ENCODE measurements at regions not wholly inside any gene's neighbourhood (a gene's known extent, or its start where the extent isn't known, plus 50 kb on each side); places are given as distances from the start of the nearest gene placed in this dataset.
A peak's percentile ranks its signal among the peaks of the same experiment; 100 is the strongest.
"Not testable (repeated sequence)": the region's sequence is repeated elsewhere in the genome, so short reads cannot be mapped to it uniquely, and the experiment has no call there.

- Histone ChIP-seq H3K27ac (replicated peaks) (no peak overlapping the region), H3K9me3 (replicated peaks) (no peaks in the 10 kb centered on the region), H3K27me3 (ENCODE audit: low read depth) (no peaks in the 10 kb centered on the region), H3K4me1 (peaks cover 8% of the 10 kb centered on the region), H3K36me3 (no peaks in the 10 kb centered on the region), H3K4me3 (no peak overlapping the region)
- intact Hi-C loops (cut with micrococcal nuclease), result loop anchor here (10.0 kb wide), 1 partner anchor 84 kb away; no protein-coding TSS in a partner anchor
- TF ChIP-seq CTCF (IDR thresholded peaks at IDR 0.05; ENCODE audit: borderline replicate concordance), result no peak
- DNase-seq, result no peak
Measured at GRCh38 chr5:102668220-102668932, 86.7 kb upstream of the PAM start.

GRCh38 chr5:102670224-102670836 lies 84.8 kb upstream of the PAM start:
- H3K4me3 ChIP-seq, result no peak overlapping the region
- intact Hi-C loops (cut with micrococcal nuclease), result no loop called here
- no peak for DNase-seq
- H3K9me3 ChIP-seq (replicated peaks), result no peaks in the 10 kb centered on the region
- H3K4me1 ChIP-seq, result no peaks in the 10 kb centered on the region
- no peak overlapping the region for H3K27ac ChIP-seq (replicated peaks)
- H3K27me3 ChIP-seq (ENCODE audit: low read depth), result no peaks in the 10 kb centered on the region
- no peaks in the 10 kb centered on the region for H3K36me3 ChIP-seq
- peak; percentile 66 for TF ChIP-seq CTCF (IDR thresholded peaks at IDR 0.05; ENCODE audit: borderline replicate concordance)

GRCh38 chr5:102671033-102671734 lies 83.9 kb upstream of the PAM start:
- H3K27ac ChIP-seq (replicated peaks); H3K9me3 ChIP-seq (replicated peaks); H3K36me3 ChIP-seq; intact Hi-C loops (cut with micrococcal nuclease); DNase-seq; H3K4me3 ChIP-seq; H3K4me1 ChIP-seq; H3K27me3 ChIP-seq (ENCODE audit: low read depth): not testable (repeated sequence)

- TF ChIP-seq CTCF (IDR thresholded peaks at IDR 0.05; ENCODE audit: borderline replicate concordance), result no peak
- H3K36me3 ChIP-seq, result no peaks in the 10 kb centered on the region
- H3K4me1 ChIP-seq, result no peaks in the 10 kb centered on the region
- no peaks in the 10 kb centered on the region for H3K9me3 ChIP-seq (replicated peaks)
- DNase-seq, result no peak
- no peak overlapping the region for H3K27ac ChIP-seq (replicated peaks)
- H3K27me3 ChIP-seq (ENCODE audit: low read depth), result no peaks in the 10 kb centered on the region
- H3K4me3 ChIP-seq, result no peak overlapping the region
- intact Hi-C loops (cut with micrococcal nuclease), result loop anchor here (5.0 kb wide), 1 partner anchor 364 kb away; no protein-coding TSS in a partner anchor
Measured at GRCh38 chr5:102678267-102679058, 76.6 kb upstream of the PAM start.

GRCh38 chr5:102681403-102681983 lies 73.6 kb upstream of the PAM start:
- intact Hi-C loops (cut with micrococcal nuclease), result loop anchor here (5.0 kb wide), 1 partner anchor 461 kb away; no protein-coding TSS in a partner anchor
- Histone ChIP-seq H3K4me3 (no peak overlapping the region), H3K27me3 (ENCODE audit: low read depth) (no peaks in the 10 kb centered on the region), H3K9me3 (replicated peaks) (no peaks in the 10 kb centered on the region), H3K36me3 (no peaks in the 10 kb centered on the region), H3K27ac (replicated peaks) (no peak overlapping the region), H3K4me1 (no peaks in the 10 kb centered on the region)
- peak; percentile 32 for DNase-seq
- TF ChIP-seq CTCF (IDR thresholded peaks at IDR 0.05; ENCODE audit: borderline replicate concordance), result peak; percentile 85
